ENCODE measurements at regions not wholly inside any gene's neighbourhood (a gene's known extent, or its start where the extent isn't known, plus 50 kb on each side); places are given as distances from the start of the nearest gene placed in this dataset.
"Not testable (repeated sequence)": the region's sequence is repeated elsewhere in the genome, so short reads cannot be mapped to it uniquely, and the experiment has no call there.

DNA sequence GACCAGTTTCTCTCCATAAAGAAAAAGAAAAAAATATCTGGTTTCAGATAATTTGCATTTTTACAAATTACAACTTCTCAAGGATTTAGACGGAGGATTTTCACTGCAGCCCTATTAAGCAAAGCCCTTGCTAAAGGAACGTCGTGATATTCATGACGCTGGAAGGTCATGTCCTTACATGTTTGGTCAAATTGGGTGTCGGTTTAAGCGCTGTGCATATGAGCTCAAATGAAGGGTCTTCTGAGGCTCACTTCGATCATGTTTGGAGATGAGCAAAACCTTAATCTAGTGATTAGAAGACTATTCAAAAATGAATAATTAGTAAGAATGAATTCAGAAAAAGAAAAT lies 67.3 kb upstream of the USP15 start:
- no peak overlapping the region for H3K27ac ChIP-seq (ENCODE audit: low read length)
- DNase-seq (no peak), ATAC-seq (no peak)
- WGBS, result 20% methylated on average over 7 of the region's 7 CpGs
- no peaks in the 10 kb centered on the region for H3K27me3 ChIP-seq (ENCODE audit: control insufficient read depth, insufficient read depth)
- peaks cover 6% of the 10 kb centered on the region for H3K4me1 ChIP-seq (ENCODE audit: control insufficient read depth, insufficient read depth, low read length)
- H3K9me3 ChIP-seq (ENCODE audit: control insufficient read depth, low read length), result no peaks in the 10 kb centered on the region
- intact Hi-C loops (cut with DNase I), result no loop called here
- H3K4me3 ChIP-seq (ENCODE audit: low read length), result no peak overlapping the region

DNA sequence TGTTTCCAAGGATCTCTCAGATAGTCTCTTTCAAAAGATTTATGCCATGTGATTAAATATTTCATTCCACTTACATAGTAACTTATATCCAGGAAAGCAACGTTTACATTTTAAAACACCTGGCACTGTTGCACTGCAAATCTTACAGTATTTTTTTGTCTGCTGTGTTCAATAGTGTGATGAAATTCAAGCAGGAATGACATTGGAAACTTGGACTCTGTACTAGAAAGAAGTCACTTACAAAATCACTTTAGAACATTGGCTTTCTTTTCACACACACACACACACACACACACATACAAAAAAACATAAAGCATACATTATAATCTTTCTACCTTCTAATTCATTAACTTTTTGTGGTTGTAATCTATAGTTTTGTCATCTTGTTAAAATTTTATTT lies 66.2 kb upstream of the USP15 start:
- no peaks in the 10 kb centered on the region for H3K9me3 ChIP-seq (ENCODE audit: control insufficient read depth, low read length)
- WGBS, result 33% methylated on average over 1 of the region's 1 CpG
- no peak overlapping the region for H3K27ac ChIP-seq (ENCODE audit: low read length)
- no peak for DNase-seq
- H3K27me3 ChIP-seq (ENCODE audit: control insufficient read depth, insufficient read depth), result no peaks in the 10 kb centered on the region
- intact Hi-C loops (cut with DNase I), result no loop called here
- no peak overlapping the region for H3K4me3 ChIP-seq (ENCODE audit: low read length)
- H3K4me1 ChIP-seq (ENCODE audit: control insufficient read depth, insufficient read depth, low read length), result peaks cover 6% of the 10 kb centered on the region
- ATAC-seq, result no peak

DNA sequence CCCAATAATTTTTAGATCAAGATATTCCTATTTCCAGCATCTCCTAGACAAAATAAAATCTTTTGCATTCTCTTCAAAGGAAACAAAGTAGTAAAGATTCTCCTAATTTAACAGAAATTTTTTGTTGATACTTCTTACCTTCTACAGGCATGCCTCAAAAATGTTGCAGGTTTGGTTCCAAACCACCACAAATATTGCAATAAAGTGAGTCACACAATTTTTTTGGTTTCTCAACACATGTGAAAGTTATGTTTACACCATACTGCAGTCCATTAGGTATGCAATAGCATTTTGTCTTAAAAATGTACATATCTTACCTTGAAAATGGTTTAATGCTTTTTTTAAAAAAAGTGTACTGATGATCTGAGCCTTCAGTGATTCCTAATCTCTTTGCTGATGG lies 65.6 kb upstream of the USP15 start:
- no peak for ATAC-seq
- H3K27ac ChIP-seq (ENCODE audit: low read length), result no peak overlapping the region
- H3K4me3 ChIP-seq (ENCODE audit: low read length), result no peak overlapping the region
- no peaks in the 10 kb centered on the region for H3K27me3 ChIP-seq (ENCODE audit: control insufficient read depth, insufficient read depth)
- no peaks in the 10 kb centered on the region for H3K9me3 ChIP-seq (ENCODE audit: control insufficient read depth, low read length)
- no peak for DNase-seq
- intact Hi-C loops (cut with DNase I), result no loop called here
- H3K4me1 ChIP-seq (ENCODE audit: control insufficient read depth, insufficient read depth, low read length), result peaks cover 6% of the 10 kb centered on the region

DNA sequence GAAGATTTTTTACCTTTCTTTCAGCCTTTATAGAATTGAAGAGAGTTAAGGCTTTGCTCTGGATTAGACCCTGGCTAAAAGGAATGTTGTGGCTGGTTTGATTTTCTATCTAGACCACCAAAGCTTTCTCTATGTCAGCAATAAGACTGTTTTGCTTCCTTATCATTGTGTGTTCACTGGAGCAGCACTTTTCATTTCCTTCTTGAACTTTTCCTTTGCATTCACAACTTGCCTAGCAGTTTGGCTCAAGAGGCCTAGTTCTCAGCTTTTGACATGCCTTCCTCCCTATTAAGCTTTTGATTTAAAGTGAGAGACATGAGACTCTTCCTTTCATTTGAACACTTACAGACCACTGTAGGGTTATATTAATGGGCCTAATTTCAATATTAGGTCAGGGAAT lies 64.1 kb upstream of the USP15 start:
- Histone ChIP-seq H3K27me3 (ENCODE audit: control insufficient read depth, insufficient read depth) (no peaks in the 10 kb centered on the region), H3K4me1 (ENCODE audit: control insufficient read depth, insufficient read depth, low read length) (peaks cover 5% of the 10 kb centered on the region), H3K27ac (ENCODE audit: low read length) (no peak overlapping the region), H3K9me3 (ENCODE audit: control insufficient read depth, low read length) (no peaks in the 10 kb centered on the region), H3K4me3 (ENCODE audit: low read length) (no peak overlapping the region)
- DNase-seq (no peak), ATAC-seq (no peak)
- intact Hi-C loops (cut with DNase I), result no loop called here

DNA sequence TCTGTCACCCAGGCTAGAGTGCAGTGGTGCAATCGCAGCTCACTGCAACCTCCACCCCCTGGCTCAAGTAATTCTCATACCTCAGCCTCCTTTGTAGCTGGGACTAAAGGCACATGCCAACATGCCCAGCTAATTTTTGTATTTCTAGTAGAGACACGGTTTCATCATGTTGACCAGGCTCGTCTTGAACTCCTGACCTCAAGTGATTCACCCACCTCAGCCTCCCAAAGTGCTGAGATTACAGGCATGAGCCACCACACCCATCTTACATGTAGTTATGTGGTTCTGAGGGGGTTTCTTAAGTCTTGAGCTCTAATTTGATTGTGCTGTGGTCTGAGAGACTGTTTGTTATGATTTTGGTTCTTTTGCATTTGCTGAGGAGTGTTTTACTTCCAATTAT lies 57.3 kb upstream of the USP15 start:
- H3K4me3 ChIP-seq (ENCODE audit: low read length); H3K27me3 ChIP-seq (ENCODE audit: control insufficient read depth, insufficient read depth); ATAC-seq; H3K27ac ChIP-seq (ENCODE audit: low read length); DNase-seq; intact Hi-C loops (cut with DNase I); H3K4me1 ChIP-seq (ENCODE audit: control insufficient read depth, insufficient read depth, low read length); H3K9me3 ChIP-seq (ENCODE audit: control insufficient read depth, low read length): not testable (repeated sequence)
- 86% methylated on average over 3 of the region's 3 CpGs for WGBS

DNA sequence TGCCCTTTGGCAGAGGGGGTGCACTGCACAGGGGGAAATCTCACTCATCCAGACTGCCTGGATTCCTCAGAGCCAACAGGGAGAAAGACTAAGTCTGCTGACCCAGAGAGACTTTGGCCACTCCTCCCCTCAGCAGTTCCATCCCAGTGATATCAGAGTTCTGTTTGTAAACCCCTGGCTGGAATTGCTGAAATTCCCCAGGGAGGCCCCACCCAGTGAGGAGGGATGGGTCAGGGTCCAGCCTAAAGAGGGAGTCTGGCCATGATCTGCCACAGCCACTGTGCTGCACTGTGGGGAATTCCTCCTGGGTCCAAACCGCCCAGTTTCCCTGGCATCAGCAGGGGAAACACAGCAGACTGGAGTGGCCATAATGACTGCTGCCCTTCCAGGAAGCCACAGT lies 54.9 kb upstream of the USP15 start:
- intact Hi-C loops (cut with DNase I), result no loop called here
- H3K27me3 ChIP-seq (ENCODE audit: control insufficient read depth, insufficient read depth), result no peaks in the 10 kb centered on the region
- no peak overlapping the region for H3K4me3 ChIP-seq (ENCODE audit: low read length)
- ATAC-seq, result no peak
- H3K4me1 ChIP-seq (ENCODE audit: control insufficient read depth, insufficient read depth, low read length), result no peaks in the 10 kb centered on the region
- H3K9me3 ChIP-seq (ENCODE audit: control insufficient read depth, low read length), result no peaks in the 10 kb centered on the region
- DNase-seq, result no peak
- no peak overlapping the region for H3K27ac ChIP-seq (ENCODE audit: low read length)
- WGBS, result 84% methylated on average over 1 of the region's 1 CpG

DNA sequence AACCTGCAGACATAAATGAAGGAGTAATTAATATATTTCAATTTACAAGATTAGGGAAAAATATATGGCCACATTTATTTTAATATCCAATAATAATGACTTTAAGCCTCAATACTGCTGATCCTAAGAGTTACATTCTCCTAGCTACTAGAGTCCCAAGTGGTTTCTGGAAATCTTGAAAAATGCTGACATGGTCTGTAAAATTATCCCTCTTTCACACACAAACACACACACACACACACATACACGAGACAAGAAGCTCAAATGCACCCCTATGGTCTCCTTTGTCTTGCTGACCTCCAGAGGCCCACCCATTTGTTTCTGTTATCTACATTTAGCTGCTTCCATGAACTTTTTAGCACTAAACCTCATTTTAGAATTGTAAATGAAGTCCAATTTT lies 53.0 kb upstream of the USP15 start:
- 61% methylated on average over 1 of the region's 1 CpG for WGBS
- intact Hi-C loops (cut with DNase I), result no loop called here

More for the DNA sequence above, 53.0 kb upstream of the USP15 start:
- Histone ChIP-seq H3K9me3 (ENCODE audit: control insufficient read depth, low read length) (no peaks in the 10 kb centered on the region), H3K27ac (ENCODE audit: low read length) (no peak overlapping the region), H3K4me3 (ENCODE audit: low read length) (no peak overlapping the region), H3K27me3 (ENCODE audit: control insufficient read depth, insufficient read depth) (no peaks in the 10 kb centered on the region), H3K4me1 (ENCODE audit: control insufficient read depth, insufficient read depth, low read length) (no peaks in the 10 kb centered on the region)
- ATAC-seq, result no peak
- no peak for DNase-seq
